Astrocyte (in vitro differentiated cells and primary cell): ENCODE measurements at regions not wholly inside any gene's neighbourhood (a gene's known extent, or its start where the extent isn't known, plus 50 kb on each side); places are given as distances from the start of the nearest gene placed in this dataset.

ENCODE experiments used
- DNase-seq: peaks from one replicate; pipeline ENCODE4 v3.0.0-alpha.2; 2010; ENCODE audit warnings: low read depth
- FAIRE-seq: peaks from 2 replicates; lab custom pipeline; 2011; peaks lifted over from hg19 to GRCh38; lab: Jason Lieb, UNC
- H2AFZ ChIP-seq: 2 replicates; pipeline ENCODE4 v1.6.0; 2012; ENCODE audit warnings: low read depth, low read length, inconsistent platforms
- H3K27ac ChIP-seq: 2 replicates; pipeline ENCODE4 v1.5.1; 2011; ENCODE audit warnings: low read depth, low read length, inconsistent platforms
- H3K27me3 ChIP-seq: 2 replicates; pipeline ENCODE4 v1.6.0; 2011; ENCODE audit warnings: low read length, inconsistent platforms; ENCODE audit not compliant: insufficient read depth
- H3K36me3 ChIP-seq: 2 replicates; pipeline ENCODE4 v1.5.1; 2011; ENCODE audit warnings: low read length, inconsistent platforms; ENCODE audit not compliant: insufficient read depth
- H3K4me1 ChIP-seq: 2 replicates; pipeline ENCODE4 v1.5.1; 2011; ENCODE audit warnings: low read length, inconsistent platforms; ENCODE audit not compliant: insufficient read depth
- H3K4me2 ChIP-seq: 2 replicates; pipeline ENCODE4 v1.6.0; 2012; ENCODE audit warnings: low read length, inconsistent platforms
- H3K4me3 ChIP-seq: 2 replicates; pipeline ENCODE4 v1.5.1; 2011; ENCODE audit warnings: low read depth, mild to moderate bottlenecking, low read length, inconsistent platforms; ENCODE audit not compliant: insufficient read depth
- H3K79me2 ChIP-seq: 2 replicates; pipeline ENCODE4 v1.6.0; 2012; ENCODE audit warnings: mild to moderate bottlenecking, low read length, inconsistent platforms; ENCODE audit not compliant: insufficient read depth
- H3K9ac ChIP-seq: 2 replicates; pipeline ENCODE4 v1.6.0; 2012; ENCODE audit warnings: mild to moderate bottlenecking, low read length, inconsistent platforms
- H3K9me3 ChIP-seq: 2 replicates; pipeline ENCODE4 v1.5.1; 2012; ENCODE audit warnings: low read depth, mild to moderate bottlenecking, low read length, inconsistent platforms; ENCODE audit not compliant: insufficient read depth
- H4K20me1 ChIP-seq: 2 replicates; pipeline ENCODE4 v1.6.0; 2012; ENCODE audit warnings: low read length, inconsistent platforms; ENCODE audit not compliant: insufficient read depth
- H3K27ac Mint-ChIP-seq: one replicate; pipeline ENCODE4 v1.8.0; 2021; ENCODE audit warnings: mild to moderate bottlenecking, mixed read lengths; ENCODE audit not compliant: unreplicated experiment
- H3K27me3 Mint-ChIP-seq: one replicate; pipeline ENCODE4 v1.8.0; 2021; ENCODE audit warnings: low read depth, mixed read lengths; ENCODE audit not compliant: unreplicated experiment
- H3K36me3 Mint-ChIP-seq: one replicate; pipeline ENCODE4 v1.8.0; 2021; ENCODE audit warnings: low read depth, mixed read lengths; ENCODE audit not compliant: unreplicated experiment
- H3K4me1 Mint-ChIP-seq: one replicate; pipeline ENCODE4 v1.8.0; 2021; ENCODE audit warnings: low read depth, mixed read lengths; ENCODE audit not compliant: unreplicated experiment
- H3K4me3 Mint-ChIP-seq: one replicate; pipeline ENCODE4 v1.8.0; 2021; ENCODE audit warnings: mild to moderate bottlenecking, moderate library complexity, mixed read lengths; ENCODE audit not compliant: unreplicated experiment
- H3K9me3 Mint-ChIP-seq: one replicate; pipeline ENCODE4 v1.8.0; 2021; ENCODE audit warnings: mild to moderate bottlenecking, mixed read lengths; ENCODE audit not compliant: unreplicated experiment
- EZH2 ChIP-seq: IDR thresholded peaks from 2 replicates; pipeline ENCODE4 v1.6.1; 2012; ENCODE audit warnings: mild to moderate bottlenecking, low read length, inconsistent platforms; ENCODE audit not compliant: insufficient read depth
- TF ChIP-seq, protein P1 (sequence below): IDR thresholded peaks from 2 replicates; pipeline ENCODE4 v1.5.1; 2011; ENCODE audit warnings: low read depth, mild to moderate bottlenecking, inconsistent platforms, low read length, moderate library complexity; ENCODE audit not compliant: insufficient read depth

DNA sequence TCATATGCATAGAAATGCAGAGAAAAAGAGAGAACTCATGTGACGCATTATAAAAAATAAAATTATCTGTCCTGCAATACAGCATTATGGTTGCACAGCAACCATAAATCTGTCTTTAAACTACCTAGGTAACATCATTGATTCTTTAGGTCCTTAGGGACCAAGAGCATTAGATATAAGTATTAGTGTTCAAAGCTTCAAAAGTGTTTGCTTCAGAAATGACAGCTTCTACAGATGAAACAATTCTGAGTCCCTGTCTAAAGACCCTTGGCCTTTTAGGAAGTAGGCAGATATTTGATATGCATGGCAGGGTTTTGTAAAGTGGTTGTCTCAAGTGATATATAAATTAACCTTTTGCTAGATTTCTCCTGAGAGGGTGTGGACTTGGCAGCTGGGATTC lies 454.2 kb downstream of the GBE1 start:
- no peak overlapping the region for H3K9ac ChIP-seq
- no peak overlapping the region for H3K4me2 ChIP-seq
- Mint-ChIP-seq H3K4me1 (no peaks in the 10 kb centered on the region), H3K9me3 (peaks cover 2% of the 10 kb centered on the region), H3K27ac (no peak overlapping the region), H3K27me3 (no peaks in the 10 kb centered on the region), H3K36me3 (no peaks in the 10 kb centered on the region), H3K4me3 (no peak overlapping the region)
- no peaks in the 10 kb centered on the region for H4K20me1 ChIP-seq
- no peak overlapping the region for H3K27ac ChIP-seq
- no peak overlapping the region for H2AFZ ChIP-seq
- no peak overlapping the region for H3K4me3 ChIP-seq
- H3K9me3 ChIP-seq: no peaks in the 10 kb centered on the region
- H3K79me2 ChIP-seq: no peaks in the 10 kb centered on the region
- TF ChIP-seq EZH2: no peak
- TF ChIP-seq, protein P1, sequence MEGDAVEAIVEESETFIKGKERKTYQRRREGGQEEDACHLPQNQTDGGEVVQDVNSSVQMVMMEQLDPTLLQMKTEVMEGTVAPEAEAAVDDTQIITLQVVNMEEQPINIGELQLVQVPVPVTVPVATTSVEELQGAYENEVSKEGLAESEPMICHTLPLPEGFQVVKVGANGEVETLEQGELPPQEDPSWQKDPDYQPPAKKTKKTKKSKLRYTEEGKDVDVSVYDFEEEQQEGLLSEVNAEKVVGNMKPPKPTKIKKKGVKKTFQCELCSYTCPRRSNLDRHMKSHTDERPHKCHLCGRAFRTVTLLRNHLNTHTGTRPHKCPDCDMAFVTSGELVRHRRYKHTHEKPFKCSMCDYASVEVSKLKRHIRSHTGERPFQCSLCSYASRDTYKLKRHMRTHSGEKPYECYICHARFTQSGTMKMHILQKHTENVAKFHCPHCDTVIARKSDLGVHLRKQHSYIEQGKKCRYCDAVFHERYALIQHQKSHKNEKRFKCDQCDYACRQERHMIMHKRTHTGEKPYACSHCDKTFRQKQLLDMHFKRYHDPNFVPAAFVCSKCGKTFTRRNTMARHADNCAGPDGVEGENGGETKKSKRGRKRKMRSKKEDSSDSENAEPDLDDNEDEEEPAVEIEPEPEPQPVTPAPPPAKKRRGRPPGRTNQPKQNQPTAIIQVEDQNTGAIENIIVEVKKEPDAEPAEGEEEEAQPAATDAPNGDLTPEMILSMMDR: no peak
- H3K27me3 ChIP-seq: no peaks in the 10 kb centered on the region
- no peaks in the 10 kb centered on the region for H3K4me1 ChIP-seq
- DNase-seq (no peak), FAIRE-seq (no peak)
- H3K36me3 ChIP-seq: no peaks in the 10 kb centered on the region

DNA sequence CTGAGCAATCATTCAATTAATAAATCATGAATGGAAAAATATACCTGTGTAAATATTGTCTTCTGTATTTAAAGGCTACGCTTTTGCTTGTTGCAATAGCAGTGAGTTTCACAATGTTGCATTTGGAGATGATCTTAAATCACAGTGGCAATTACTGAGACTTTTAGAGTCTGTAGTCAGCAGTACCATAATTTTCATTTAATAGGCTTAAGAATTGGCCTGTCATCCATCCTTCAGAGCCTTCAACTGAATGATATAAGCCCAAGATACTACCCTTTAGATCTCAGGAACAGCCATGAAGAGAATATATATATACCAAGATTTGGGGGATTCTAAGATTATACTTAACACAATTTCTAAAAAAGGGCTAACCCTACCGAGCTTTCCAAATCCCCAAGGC lies 458.1 kb downstream of the GBE1 start:
- Histone ChIP-seq H3K36me3 (no peaks in the 10 kb centered on the region), H3K4me2 (no peak overlapping the region), H2AFZ (no peak overlapping the region), H3K27me3 (no peaks in the 10 kb centered on the region), H3K4me3 (no peak overlapping the region), H3K79me2 (no peaks in the 10 kb centered on the region), H4K20me1 (no peaks in the 10 kb centered on the region), H3K27ac (no peak overlapping the region), H3K4me1 (no peaks in the 10 kb centered on the region), H3K9ac (no peak overlapping the region), H3K9me3 (no peaks in the 10 kb centered on the region)
- peaks cover 2% of the 10 kb centered on the region for H3K9me3 Mint-ChIP-seq
- no peaks in the 10 kb centered on the region for H3K36me3 Mint-ChIP-seq
- DNase-seq (no peak), FAIRE-seq (no peak)
- TF ChIP-seq EZH2: no peak
- TF ChIP-seq, protein P1: no peak
- H3K27ac Mint-ChIP-seq: no peak overlapping the region
- no peaks in the 10 kb centered on the region for H3K27me3 Mint-ChIP-seq
- no peak overlapping the region for H3K4me3 Mint-ChIP-seq
- no peaks in the 10 kb centered on the region for H3K4me1 Mint-ChIP-seq

GRCh38 chr3:81302045-81302444 lies 459.4 kb downstream of the GBE1 start:
- no peak overlapping the region for H3K9ac ChIP-seq

More at GRCh38 chr3:81302045-81302444, 459.4 kb downstream of the GBE1 start:
- TF ChIP-seq, protein P1: peak; percentile 74
- TF ChIP-seq EZH2: no peak
- Histone ChIP-seq H3K27ac (no peak overlapping the region), H2AFZ (no peak overlapping the region), H3K4me2 (no peak overlapping the region), H4K20me1 (no peaks in the 10 kb centered on the region), H3K36me3 (no peaks in the 10 kb centered on the region), H3K4me3 (no peak overlapping the region), H3K27me3 (no peaks in the 10 kb centered on the region), H3K4me1 (no peaks in the 10 kb centered on the region), H3K79me2 (no peaks in the 10 kb centered on the region), H3K9me3 (no peaks in the 10 kb centered on the region)
- DNase-seq (peak; percentile 19), FAIRE-seq (no peak)
- Mint-ChIP-seq H3K36me3 (no peaks in the 10 kb centered on the region), H3K4me1 (no peaks in the 10 kb centered on the region), H3K27me3 (no peaks in the 10 kb centered on the region), H3K4me3 (no peak overlapping the region), H3K27ac (no peak overlapping the region), H3K9me3 (no peaks in the 10 kb centered on the region)
